HG03108 (cell line): ENCODE measurements at regions not wholly inside any gene's neighbourhood (a gene's known extent, or its start where the extent isn't known, plus 50 kb on each side); places are given as distances from the start of the nearest gene placed in this dataset.

Experiments
- ATAC-seq: cut with Tn5 transposase; IDR thresholded peaks from one replicate; pipeline ENCODE4 v1.9.1; 2021; ENCODE audit warnings: moderate library complexity; ENCODE audit not compliant: unreplicated experiment

GRCh38 chr2:8165550-8165949, 516.3 kb upstream of the ID2 start:
- ATAC-seq, result no peak

- no peak for ATAC-seq
Measured at GRCh38 chr2:8168022-8168717, 513.7 kb upstream of the ID2 start.

- ATAC-seq, result no peak
Measured at GRCh38 chr2:8168876-8169424, 512.9 kb upstream of the ID2 start.

DNA sequence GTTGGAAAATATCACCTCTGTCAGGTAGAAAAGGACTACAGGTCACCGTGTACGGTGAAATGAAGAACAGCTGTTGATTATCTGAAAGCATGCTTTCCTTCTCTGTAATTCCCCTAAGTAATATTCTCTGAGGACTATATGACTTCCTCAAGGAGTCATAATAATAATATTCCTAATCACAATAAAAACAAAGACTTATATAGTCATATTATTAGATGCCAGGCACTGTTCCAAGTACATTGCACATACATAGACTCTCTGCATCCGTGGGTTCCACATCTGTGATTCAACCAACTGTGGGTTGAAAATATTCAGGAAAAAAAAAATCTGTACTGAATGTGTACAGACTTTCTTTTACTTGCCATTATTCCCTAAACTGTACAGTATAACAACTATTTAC, 512.4 kb upstream of the ID2 start:
- no peak for ATAC-seq

DNA sequence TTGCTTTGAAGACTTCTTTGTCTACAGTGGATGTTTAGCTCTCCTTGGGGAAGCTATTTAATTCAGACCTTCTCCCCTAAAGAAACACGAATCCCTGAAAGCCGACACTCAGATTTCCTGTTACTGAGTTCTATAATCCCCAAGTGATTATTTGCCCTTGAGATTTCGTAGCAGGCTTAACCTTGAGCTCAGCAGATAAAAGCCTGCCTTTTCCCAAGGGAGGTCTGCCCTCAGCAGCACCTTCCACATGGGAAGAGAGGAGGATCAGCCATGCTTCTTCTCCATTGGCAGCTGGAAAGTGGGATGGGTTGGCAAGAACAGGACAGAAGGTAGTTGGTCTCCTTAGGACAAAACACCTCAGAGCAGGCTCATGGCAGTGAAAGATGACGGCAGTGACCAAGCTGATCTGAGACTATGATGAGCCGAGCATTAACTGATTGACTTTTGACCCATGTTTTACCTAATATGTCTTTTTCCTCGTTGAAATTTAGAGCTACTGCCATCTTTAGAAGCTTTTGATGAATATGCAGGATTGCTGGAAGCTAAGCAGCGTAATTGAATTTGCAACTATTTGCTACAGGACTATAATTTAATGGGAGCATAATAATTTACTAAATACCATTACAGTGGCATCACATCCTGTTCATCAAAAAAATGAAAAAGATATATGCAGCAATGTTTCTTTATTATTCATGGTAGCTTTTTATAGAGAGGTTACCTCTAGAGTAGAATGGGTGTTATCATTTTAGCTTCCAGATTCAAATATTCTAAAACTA, 511.1 kb upstream of the ID2 start:
- no peak for ATAC-seq

DNA sequence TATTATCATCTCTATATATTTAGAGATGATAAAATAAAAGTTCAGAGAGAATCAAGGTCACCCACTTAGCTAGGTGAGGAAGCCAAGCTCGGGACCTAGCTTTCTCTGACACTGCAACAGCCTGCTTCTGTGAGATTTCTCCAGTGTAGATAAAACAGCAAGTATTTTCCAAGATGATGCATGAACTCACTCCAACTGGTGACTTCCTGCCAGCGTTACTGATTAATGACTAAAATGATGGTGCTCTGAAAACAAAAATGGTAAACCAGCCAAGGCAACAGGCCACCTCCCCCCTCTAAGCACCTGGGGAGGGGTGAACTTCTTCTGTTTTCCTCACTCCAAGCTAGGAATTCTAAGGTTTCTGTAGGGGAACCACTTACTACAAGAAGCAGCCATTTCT, 510.2 kb upstream of the ID2 start:
- no peak for ATAC-seq

DNA sequence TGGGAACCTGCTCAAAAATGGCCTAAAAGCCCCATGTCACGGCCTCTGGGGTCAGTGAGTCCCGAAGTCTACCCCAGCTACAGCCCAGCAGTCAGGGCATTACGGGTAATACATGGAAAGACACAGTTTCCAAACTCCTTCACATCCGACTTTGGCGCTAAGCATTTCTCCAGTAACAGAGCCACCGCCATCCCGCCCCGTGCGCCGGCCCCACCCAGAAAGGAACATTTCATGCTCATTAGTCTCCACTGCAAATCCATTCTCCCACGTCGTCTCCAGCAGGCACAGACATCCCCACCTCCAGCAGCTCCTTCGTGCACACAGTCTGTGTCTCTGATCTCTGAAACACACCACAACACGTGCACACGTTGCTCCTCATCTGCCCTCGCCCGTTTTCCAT, 509.2 kb upstream of the ID2 start:
- no peak for ATAC-seq

DNA sequence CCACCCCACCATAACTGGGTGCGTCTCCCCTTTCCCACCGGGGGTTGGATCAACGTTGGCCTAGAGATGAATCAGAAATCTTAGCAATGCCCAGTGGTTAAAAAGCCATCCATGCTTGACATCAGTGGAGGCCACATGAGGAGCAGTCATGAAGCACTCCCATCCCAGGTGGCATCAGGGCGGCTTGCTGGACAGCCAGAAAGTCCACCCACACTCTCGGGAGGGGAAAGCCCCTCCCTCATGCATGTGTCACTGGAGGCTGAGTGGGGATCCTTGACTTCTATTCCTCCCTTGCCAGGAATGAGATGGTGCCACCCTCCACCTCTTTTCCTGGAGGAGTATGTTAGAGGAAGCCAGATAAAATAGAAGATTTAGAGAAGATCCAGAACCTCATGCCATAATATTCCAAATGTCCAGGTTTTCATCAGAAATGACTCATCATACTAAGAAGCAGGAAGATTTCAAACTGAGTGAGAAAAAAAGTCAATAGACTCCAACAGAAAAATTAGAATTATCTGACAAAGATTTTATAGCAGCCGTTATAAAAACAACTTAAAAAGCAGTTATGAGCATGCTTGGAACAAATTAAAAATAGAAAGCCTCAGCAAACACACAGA, 507.1 kb upstream of the ID2 start:
- no peak for ATAC-seq

- no peak for ATAC-seq
Measured at GRCh38 chr2:8176887-8177286, 505.0 kb upstream of the ID2 start.

DNA sequence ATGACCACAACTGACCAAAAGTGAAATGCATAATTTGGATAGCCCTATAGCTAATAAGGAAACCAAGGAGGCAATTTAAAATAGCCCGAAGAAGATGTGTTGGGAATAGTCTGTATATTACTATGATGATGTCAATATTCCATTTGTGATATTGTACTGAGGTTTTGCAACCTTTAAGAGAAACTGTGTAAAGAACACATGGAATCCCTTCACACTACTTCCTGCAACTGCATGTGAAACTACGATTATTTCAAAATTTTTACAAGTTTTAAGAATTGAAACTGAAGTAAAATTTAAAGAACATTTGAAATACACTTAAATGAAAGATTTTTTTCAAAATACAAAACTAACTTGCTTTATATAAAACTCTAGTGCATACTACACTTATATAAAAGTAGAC, 504.3 kb upstream of the ID2 start:
- no peak for ATAC-seq

DNA sequence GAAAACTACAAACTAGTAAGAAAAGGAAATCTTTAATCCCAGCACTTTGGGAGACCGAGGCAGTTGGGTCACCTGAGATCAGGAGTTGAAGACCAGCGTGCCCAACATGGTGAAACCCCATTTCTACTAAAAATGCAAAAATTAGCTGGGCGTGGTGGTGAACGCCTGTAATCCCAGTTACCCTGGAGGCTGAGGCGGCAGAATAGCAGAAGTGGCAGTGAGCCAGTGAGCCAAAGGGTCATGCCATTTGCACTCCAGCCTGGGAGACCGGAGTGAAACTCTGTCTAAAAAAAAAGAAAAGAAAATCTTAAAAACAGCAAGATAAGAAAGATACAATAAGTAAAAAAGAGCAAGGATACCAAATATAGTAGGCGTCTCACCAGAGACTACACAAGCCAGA, 502.9 kb upstream of the ID2 start:
- ATAC-seq, result no peak

GRCh38 chr2:8189316-8189715, 492.5 kb upstream of the ID2 start:
- no peak for ATAC-seq

DNA sequence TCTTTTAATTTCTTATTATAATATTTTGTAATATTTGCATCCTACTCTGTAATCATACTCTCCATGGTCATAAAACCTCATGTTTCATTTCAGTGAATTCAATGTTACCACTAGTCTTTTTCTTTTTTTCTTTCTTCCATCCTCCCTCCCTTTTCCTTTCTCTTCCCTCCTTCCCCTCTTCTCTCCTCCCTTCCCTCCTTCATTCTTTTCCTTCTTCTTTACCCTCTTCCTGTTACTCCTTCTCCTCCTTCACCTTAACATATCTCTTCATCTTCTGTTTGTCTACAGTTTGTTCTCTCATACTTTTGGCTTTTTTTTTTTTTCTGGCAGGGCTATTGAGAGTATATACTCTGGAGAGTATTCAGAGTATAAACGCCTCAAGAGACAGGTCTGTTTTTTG, 491.6 kb upstream of the ID2 start:
- no peak for ATAC-seq

GRCh38 chr2:8191427-8191826, 490.4 kb upstream of the ID2 start:
- ATAC-seq, result no peak

DNA sequence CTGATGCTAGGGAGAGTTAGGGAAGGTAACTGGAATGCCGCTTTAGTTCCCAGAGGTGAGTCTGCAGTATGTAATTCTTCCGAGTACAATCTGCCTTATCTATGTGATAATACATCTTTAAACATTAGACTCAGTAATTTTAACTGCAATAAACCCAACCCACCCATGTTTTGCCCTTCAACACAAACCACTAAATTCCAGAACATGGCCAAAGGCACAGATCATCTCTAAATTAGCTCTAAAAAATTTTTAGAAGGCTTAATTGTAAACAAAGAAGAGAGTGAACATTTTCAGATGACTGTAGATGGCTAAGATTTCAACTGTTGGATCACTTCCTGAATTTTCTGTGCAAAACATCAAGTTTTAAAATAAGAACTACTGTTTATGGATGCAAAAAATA, 488.7 kb upstream of the ID2 start:
- ATAC-seq, result no peak

DNA sequence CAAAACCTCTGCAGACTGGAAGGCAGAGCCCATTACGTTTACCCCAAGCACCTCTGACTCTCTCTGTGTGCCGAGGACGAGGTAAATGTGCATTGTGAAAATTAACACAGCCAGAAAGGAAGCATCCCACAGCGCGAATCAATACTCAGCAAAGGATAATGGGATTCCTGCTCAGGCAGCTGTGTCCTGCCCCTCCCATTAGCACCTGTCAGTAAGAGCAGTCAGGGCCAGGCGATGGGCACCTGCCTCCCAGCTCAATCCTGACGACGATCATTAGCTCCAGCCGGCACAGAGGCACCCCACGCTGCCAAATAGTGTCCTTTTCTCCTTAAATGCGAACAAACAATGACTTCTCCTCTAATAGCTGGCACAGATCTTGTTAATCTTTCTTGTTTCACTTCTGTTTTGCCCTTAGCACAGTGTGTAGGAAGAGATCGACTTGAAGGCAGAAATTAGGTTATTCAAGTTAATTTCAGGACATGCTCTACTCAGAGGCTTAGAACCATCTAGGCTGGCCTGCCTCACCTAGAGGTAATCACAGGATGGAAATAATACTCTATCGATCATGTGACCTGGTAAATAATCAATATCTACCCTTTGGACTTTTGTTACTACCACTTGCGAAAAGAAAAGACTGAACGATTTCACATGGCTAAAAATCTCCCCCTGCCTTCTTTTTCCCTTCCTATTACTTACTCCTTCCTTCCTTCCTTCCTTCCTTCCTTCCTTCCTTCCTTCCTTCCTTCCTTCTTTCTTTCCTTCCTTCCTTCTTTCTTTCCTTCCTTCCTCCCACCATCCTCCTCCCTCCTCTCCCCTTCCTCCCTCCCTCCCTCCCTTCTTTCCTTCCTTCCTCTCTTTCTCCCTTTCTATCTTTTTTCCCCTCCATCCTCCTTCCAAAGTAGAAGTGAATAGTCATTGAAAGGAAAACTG, 487.9 kb upstream of the ID2 start:
- no peak for ATAC-seq

DNA sequence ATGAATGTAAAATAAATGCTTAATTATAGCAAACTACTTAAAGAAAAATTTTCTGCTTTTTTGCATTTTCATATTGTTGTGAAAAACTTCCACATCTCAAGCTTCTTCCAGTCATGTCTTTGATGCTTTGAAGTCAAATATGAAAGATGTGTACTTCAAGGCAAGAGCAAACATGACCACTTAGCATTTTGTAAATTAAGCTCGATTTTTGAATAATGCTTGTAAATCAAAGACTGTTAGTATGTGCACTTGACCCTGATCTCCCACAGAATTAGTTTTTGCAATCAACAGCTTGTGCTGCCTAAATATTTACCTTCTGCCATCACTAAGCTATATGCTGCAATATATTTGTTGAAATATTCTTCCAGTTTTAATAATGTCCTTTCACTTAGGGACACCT, 486.1 kb upstream of the ID2 start:
- ATAC-seq, result no peak

GRCh38 chr2:8196316-8196715, 485.5 kb upstream of the ID2 start:
- ATAC-seq, result no peak

DNA sequence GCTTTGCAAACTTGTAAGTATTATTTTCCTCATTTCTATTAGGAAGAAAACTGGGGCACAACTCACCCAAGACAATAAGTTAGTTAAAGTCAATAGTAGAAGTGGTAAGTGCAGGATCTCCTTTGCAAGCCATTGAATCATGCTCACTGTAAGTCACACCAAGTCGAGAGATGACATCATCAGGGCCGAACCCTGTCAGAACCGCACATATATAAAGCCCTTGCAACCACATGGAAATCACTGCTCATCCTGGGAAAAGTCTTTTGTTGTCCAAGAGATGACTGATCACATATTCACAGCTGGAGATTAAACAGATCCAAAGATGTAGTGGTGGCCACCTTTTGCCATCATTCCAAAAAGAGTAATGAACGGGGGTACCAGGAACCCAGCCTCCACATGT, 484.8 kb upstream of the ID2 start:
- ATAC-seq, result no peak

DNA sequence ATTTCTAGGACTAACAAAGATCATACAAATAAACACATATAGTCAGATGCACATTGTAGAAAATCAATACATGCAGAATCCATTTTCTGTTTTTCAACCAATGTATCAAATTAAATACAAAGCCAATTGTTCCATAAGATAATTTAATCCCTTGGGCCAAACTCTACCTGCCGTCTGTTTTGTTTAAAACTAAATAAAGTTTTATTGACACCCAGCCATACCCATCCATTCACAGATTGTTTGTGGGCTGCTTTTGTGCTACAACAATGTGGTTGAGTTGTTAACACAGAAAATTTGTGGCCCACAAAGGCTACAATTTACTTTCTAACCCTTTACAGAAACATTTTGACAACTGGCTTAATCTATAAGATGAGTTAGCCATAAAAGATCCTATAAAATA, 484.0 kb upstream of the ID2 start:
- no peak for ATAC-seq
